CD8-positive, alpha-beta memory T cell (primary cell): ENCODE measurements at regions not wholly inside any gene's neighbourhood (a gene's known extent, or its start where the extent isn't known, plus 50 kb on each side); places are given as distances from the start of the nearest gene placed in this dataset.
A peak's percentile ranks its signal among the peaks of the same experiment; 100 is the strongest.

ENCODE experiments used
- CTCF ChIA-PET: fragments of 350-600 bp; sonication (Branson Sonifier 250); formaldehyde crosslinking; loops from one replicate; lab custom pipeline; 2021; ENCODE audit warnings: antibody characterized with exemption; lab: Charles Lee
- POLR2A ChIA-PET: fragments of 350-600 bp; sonication (Branson Sonifier 250); formaldehyde crosslinking; loops from one replicate; lab custom pipeline; 2021; ENCODE audit warnings: antibody characterized with exemption; lab: Charles Lee
- DNase-seq, 5 donors: peaks; one replicate each; pipeline versions ENCODE4 v3.0.0 to v3.0.0-alpha.2; 2020 to 2022; ENCODE audit warnings: mixed read lengths in 1 of 5
- H3K27ac ChIP-seq: one replicate; pipeline ENCODE4 v1.7.0; 2013; ENCODE audit warnings: low read depth, mild to moderate bottlenecking, low read length, moderate library complexity
- H3K27me3 ChIP-seq: 2 replicates; pipeline ENCODE4 v1.7.0; 2013; ENCODE audit warnings: low read length, mild to moderate bottlenecking; ENCODE audit not compliant: insufficient read depth, poor library complexity, severe bottlenecking
- H3K36me3 ChIP-seq: 2 replicates; pipeline ENCODE4 v1.7.0; 2013; ENCODE audit warnings: mild to moderate bottlenecking, low read length, moderate library complexity; ENCODE audit not compliant: insufficient read depth
- H3K4me1 ChIP-seq: 2 replicates; pipeline ENCODE4 v1.7.0; 2013; ENCODE audit warnings: mild to moderate bottlenecking, low read length, moderate library complexity; ENCODE audit not compliant: insufficient read depth
- H3K4me3 ChIP-seq: 2 replicates; pipeline ENCODE4 v1.7.0; 2013; ENCODE audit warnings: mild to moderate bottlenecking, low read length
- H3K9me3 ChIP-seq: 2 replicates; pipeline ENCODE4 v1.7.0; 2013; ENCODE audit warnings: mild to moderate bottlenecking, low read length
- H3K27ac Mint-ChIP-seq, 8 donors: one replicate each; pipeline ENCODE4 v1.8.0; 2020 to 2021; ENCODE audit warnings: mixed read lengths in 8 of 8, mild to moderate bottlenecking in 6 of 8, inconsistent platforms in 3 of 8, moderate library complexity in 3 of 8
- H3K27me3 Mint-ChIP-seq, 2 donors: one replicate each; pipeline ENCODE4 v1.8.0; 2020 to 2021; ENCODE audit warnings: mixed read lengths in 2 of 2, mild to moderate bottlenecking in 1 of 2, moderate library complexity in 1 of 2
- H3K36me3 Mint-ChIP-seq, 3 donors: one replicate each; pipeline ENCODE4 v1.8.0; 2020 to 2021; ENCODE audit warnings: mixed read lengths in 3 of 3, inconsistent platforms in 1 of 3, mild to moderate bottlenecking in 1 of 3
- H3K4me1 Mint-ChIP-seq, 3 donors: one replicate each; pipeline ENCODE4 v1.8.0; 2020 to 2021; ENCODE audit warnings: mixed read lengths in 3 of 3, inconsistent platforms in 1 of 3, mild to moderate bottlenecking in 1 of 3
- H3K4me3 Mint-ChIP-seq, 7 donors: one replicate each; pipeline ENCODE4 v1.8.0; 2020 to 2021; ENCODE audit warnings: mixed read lengths in 7 of 7, mild to moderate bottlenecking in 6 of 7, moderate library complexity in 4 of 7, inconsistent platforms in 2 of 7
- H3K9me3 Mint-ChIP-seq, 5 donors: one replicate each; pipeline ENCODE4 v1.8.0; 2020 to 2022; ENCODE audit warnings: mixed read lengths in 5 of 5, mild to moderate bottlenecking in 3 of 5, moderate library complexity in 2 of 5, inconsistent platforms in 1 of 5

GRCh38 chr3:153003862-153004261 lies 158.2 kb upstream of the RAP2B start:
- H3K27ac ChIP-seq: no peak overlapping the region
- H3K27me3 ChIP-seq: no peaks in the 10 kb centered on the region
- peaks cover 0 to 7% (median 0%) of the 10 kb centered on the region in 3 donors for H3K4me1 Mint-ChIP-seq
- H3K9me3 ChIP-seq: no peaks in the 10 kb centered on the region
- ChIA-PET CTCF (no interaction called here), POLR2A (no interaction called here)
- no peaks in the 10 kb centered on the region for H3K36me3 ChIP-seq
- no peak for DNase-seq
- H3K9me3 Mint-ChIP-seq: no peaks in the 10 kb centered on the region
- no peak overlapping the region for H3K27ac Mint-ChIP-seq
- H3K4me1 ChIP-seq: no peaks in the 10 kb centered on the region
- peaks cover 6 to 9% of the 10 kb centered on the region in 2 donors for H3K27me3 Mint-ChIP-seq
- no peak overlapping the region for H3K4me3 ChIP-seq
- H3K4me3 Mint-ChIP-seq: no peak overlapping the region
- no peaks in the 10 kb centered on the region for H3K36me3 Mint-ChIP-seq

- ChIA-PET POLR2A (no interaction called here), CTCF (no interaction called here)
- Mint-ChIP-seq H3K36me3 (no peaks in the 10 kb centered on the region), H3K27ac (no peak overlapping the region), H3K4me3 (no peak overlapping the region), H3K4me1 (no peaks in the 10 kb centered on the region), H3K27me3 (peaks cover 6 to 12% of the 10 kb centered on the region in 2 donors), H3K9me3 (no peaks in the 10 kb centered on the region)
- Histone ChIP-seq H3K4me3 (no peak overlapping the region), H3K27ac (no peak overlapping the region), H3K9me3 (no peaks in the 10 kb centered on the region), H3K4me1 (no peaks in the 10 kb centered on the region), H3K27me3 (no peaks in the 10 kb centered on the region), H3K36me3 (no peaks in the 10 kb centered on the region)
- DNase-seq: no peak
Observed at GRCh38 chr3:153008226-153008625, 153.8 kb upstream of the RAP2B start.

DNA sequence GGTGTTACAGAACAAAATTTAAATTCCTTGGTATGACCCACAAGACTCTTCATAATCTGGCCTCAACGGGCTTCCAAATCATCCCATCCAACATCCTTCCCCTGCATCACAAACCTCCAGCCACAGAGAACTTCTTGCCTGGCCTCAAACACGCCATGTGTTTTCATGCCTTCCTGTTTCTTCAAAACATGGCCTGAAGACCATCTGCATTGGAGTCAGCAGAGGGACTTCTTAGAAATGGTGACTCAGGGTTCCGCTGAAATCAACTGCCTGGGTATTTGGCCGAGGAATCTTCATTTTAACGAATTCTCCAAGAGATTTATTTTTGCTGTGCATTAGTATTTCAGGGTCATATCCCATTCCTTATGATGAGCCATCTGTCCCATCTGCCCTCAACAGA lies 138.1 kb upstream of the RAP2B start:
- ChIA-PET CTCF (interaction anchor here (1.2 kb wide), 2 partner anchors 9 to 947 kb away, joined by 3 read pairs; no protein-coding TSS in a partner anchor), POLR2A (no interaction called here)
- Mint-ChIP-seq H3K27me3 (peaks cover 6 to 28% of the 10 kb centered on the region in 2 donors), H3K9me3 (no peaks in the 10 kb centered on the region), H3K4me3 (no peak overlapping the region), H3K4me1 (no peaks in the 10 kb centered on the region), H3K27ac (no peak overlapping the region), H3K36me3 (no peaks in the 10 kb centered on the region)
- Histone ChIP-seq H3K4me1 (no peaks in the 10 kb centered on the region), H3K4me3 (no peak overlapping the region), H3K9me3 (no peaks in the 10 kb centered on the region), H3K27ac (no peak overlapping the region), H3K27me3 (no peaks in the 10 kb centered on the region), H3K36me3 (no peaks in the 10 kb centered on the region)
- DNase-seq: no peak

GRCh38 chr3:153026026-153026425 lies 136.0 kb upstream of the RAP2B start:
- Mint-ChIP-seq H3K27me3 (peaks cover 7 to 29% of the 10 kb centered on the region in 2 donors), H3K27ac (no peak overlapping the region), H3K4me1 (no peaks in the 10 kb centered on the region), H3K4me3 (no peak overlapping the region), H3K36me3 (no peaks in the 10 kb centered on the region), H3K9me3 (no peaks in the 10 kb centered on the region)
- Histone ChIP-seq H3K27me3 (no peaks in the 10 kb centered on the region), H3K4me1 (no peaks in the 10 kb centered on the region), H3K36me3 (no peaks in the 10 kb centered on the region), H3K27ac (no peak overlapping the region), H3K4me3 (no peak overlapping the region), H3K9me3 (no peaks in the 10 kb centered on the region)
- peak in 1 of 5 donors; percentile 13 for DNase-seq
- CTCF ChIA-PET: interaction anchor here (1.3 to 1.4 kb wide), 2 partner anchors 8 to 743 kb away, joined by 3 to 5 read pairs; no protein-coding TSS in a partner anchor
- POLR2A ChIA-PET: no interaction called here

GRCh38 chr3:153028381-153028780 lies 133.6 kb upstream of the RAP2B start:
- H3K4me1 ChIP-seq: no peaks in the 10 kb centered on the region
- no peak overlapping the region for H3K4me3 Mint-ChIP-seq
- H3K27ac ChIP-seq: no peak overlapping the region
- H3K27me3 ChIP-seq: no peaks in the 10 kb centered on the region
- no peaks in the 10 kb centered on the region for H3K9me3 Mint-ChIP-seq
- no peak for DNase-seq
- no peak overlapping the region for H3K4me3 ChIP-seq
- H3K4me1 Mint-ChIP-seq: no peaks in the 10 kb centered on the region
- no peaks in the 10 kb centered on the region for H3K36me3 ChIP-seq
- no peaks in the 10 kb centered on the region for H3K9me3 ChIP-seq
- ChIA-PET POLR2A (no interaction called here), CTCF (no interaction called here)
- H3K27me3 Mint-ChIP-seq: peaks cover 5 to 20% of the 10 kb centered on the region in 2 donors
- H3K27ac Mint-ChIP-seq: no peak overlapping the region
- no peaks in the 10 kb centered on the region for H3K36me3 Mint-ChIP-seq

DNA sequence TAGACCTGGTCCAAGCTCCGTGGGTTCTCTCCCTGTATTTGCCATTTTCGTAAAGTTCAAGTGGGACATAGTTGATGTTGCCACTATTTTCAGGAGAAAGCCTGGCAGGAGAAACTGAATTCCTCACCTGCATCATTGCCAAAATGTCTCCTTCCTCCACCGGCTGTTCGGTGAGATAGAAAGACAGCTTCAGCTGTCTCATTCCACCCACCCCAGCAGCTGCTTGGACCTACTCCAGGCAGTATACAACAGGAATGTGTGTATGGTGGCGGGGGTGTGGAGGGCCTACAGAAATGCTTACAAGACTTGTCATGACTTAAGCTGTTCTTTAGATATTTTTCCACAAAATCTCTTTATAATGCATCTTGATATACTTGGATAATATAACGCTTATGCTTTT lies 132.7 kb upstream of the RAP2B start:
- Histone ChIP-seq H3K27ac (no peak overlapping the region), H3K4me1 (no peaks in the 10 kb centered on the region), H3K27me3 (no peaks in the 10 kb centered on the region), H3K36me3 (no peaks in the 10 kb centered on the region), H3K4me3 (no peak overlapping the region), H3K9me3 (no peaks in the 10 kb centered on the region)
- Mint-ChIP-seq H3K27me3 (peaks cover 8 to 20% of the 10 kb centered on the region in 2 donors), H3K4me3 (no peak overlapping the region), H3K27ac (no peak overlapping the region), H3K4me1 (no peaks in the 10 kb centered on the region), H3K9me3 (no peaks in the 10 kb centered on the region), H3K36me3 (no peaks in the 10 kb centered on the region)
- POLR2A ChIA-PET: no interaction called here
- CTCF ChIA-PET: no interaction called here
- DNase-seq: no peak

DNA sequence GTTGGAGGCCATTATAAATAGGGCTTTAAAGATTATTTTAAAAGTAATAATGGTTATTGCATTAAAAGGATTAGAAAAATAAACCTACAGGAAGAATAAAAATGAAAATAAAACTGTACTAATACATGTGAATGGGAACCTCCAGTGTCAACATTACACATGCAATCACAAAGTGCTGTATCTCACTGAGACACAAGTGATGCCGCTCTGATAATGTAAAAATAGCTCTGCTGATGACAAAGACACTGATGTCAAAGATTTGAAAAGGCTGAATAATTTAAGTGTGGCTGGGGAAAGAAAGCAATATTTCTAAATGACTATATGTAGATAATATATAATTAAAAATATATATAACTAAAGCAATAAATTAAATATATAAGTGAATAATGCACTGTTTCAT lies 129.1 kb upstream of the RAP2B start:
- no peak for DNase-seq
- H3K9me3 ChIP-seq: no peaks in the 10 kb centered on the region
- no peaks in the 10 kb centered on the region for H3K9me3 Mint-ChIP-seq
- H3K27ac Mint-ChIP-seq: no peak overlapping the region
- H3K4me1 Mint-ChIP-seq: no peaks in the 10 kb centered on the region
- no peak overlapping the region for H3K4me3 ChIP-seq
- no peak overlapping the region for H3K27ac ChIP-seq
- ChIA-PET CTCF (interaction anchor here (1.3 kb wide), 1 partner anchor 9 kb away, joined by 3 read pairs; no protein-coding TSS in a partner anchor), POLR2A (no interaction called here)
- peaks cover 6 to 11% of the 10 kb centered on the region in 2 donors for H3K27me3 Mint-ChIP-seq
- H3K4me3 Mint-ChIP-seq: no peak overlapping the region
- no peaks in the 10 kb centered on the region for H3K27me3 ChIP-seq
- no peaks in the 10 kb centered on the region for H3K4me1 ChIP-seq
- no peaks in the 10 kb centered on the region for H3K36me3 ChIP-seq
- no peaks in the 10 kb centered on the region for H3K36me3 Mint-ChIP-seq

DNA sequence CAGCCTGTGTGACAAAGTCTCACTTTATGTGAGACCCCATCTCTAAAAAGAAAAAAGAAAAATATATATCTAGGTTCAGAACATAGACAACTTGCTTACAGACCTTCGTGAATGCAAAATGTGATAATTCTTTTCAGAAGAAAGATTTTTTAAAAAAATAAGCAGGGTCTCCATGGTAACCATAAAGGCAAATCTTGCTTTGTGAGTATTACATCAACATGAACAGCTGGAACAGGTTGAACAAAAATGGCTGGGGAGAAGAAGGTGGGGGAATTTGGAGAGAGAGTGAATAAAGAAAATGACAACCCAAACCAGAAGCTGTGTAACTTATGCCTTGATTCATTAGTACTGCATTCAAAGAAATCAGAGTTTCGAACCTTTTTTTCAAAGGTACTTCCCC lies 125.2 kb upstream of the RAP2B start:
- ChIA-PET CTCF (no interaction called here), POLR2A (no interaction called here)
- Histone ChIP-seq H3K4me3 (no peak overlapping the region), H3K36me3 (no peaks in the 10 kb centered on the region), H3K27ac (no peak overlapping the region), H3K9me3 (no peaks in the 10 kb centered on the region), H3K4me1 (no peaks in the 10 kb centered on the region), H3K27me3 (no peaks in the 10 kb centered on the region)
- H3K4me1 Mint-ChIP-seq: peaks cover 0 to 3% (median 0%) of the 10 kb centered on the region in 3 donors
- no peak overlapping the region for H3K27ac Mint-ChIP-seq
- no peak overlapping the region for H3K4me3 Mint-ChIP-seq
- peaks cover 3 to 5% of the 10 kb centered on the region in 2 donors for H3K27me3 Mint-ChIP-seq
- H3K9me3 Mint-ChIP-seq: no peaks in the 10 kb centered on the region
- no peak for DNase-seq
- H3K36me3 Mint-ChIP-seq: no peaks in the 10 kb centered on the region

DNA sequence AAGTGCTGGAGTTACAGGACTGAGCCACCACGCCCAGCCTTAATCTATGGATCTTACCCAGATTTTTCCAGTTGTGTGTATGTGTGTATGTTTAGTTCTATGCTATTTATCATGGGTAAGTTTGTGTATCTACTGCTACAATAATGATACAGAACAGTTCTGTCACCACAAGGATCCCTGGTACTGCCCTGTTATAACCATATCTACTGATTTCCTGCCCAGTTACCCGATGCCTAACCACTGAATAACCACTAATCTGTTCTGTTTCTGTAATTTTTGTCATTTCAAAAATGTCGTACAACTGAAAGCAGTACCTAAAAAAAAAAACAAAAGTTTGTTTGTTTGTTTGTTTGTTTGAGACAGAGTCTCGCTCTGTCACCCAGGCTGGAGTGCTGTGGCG lies 123.7 kb upstream of the RAP2B start:
- H3K4me3 ChIP-seq: no peak overlapping the region
- ChIA-PET CTCF (no interaction called here), POLR2A (no interaction called here)
- Mint-ChIP-seq H3K36me3 (no peaks in the 10 kb centered on the region), H3K4me3 (no peak overlapping the region), H3K4me1 (peaks cover 4 to 6% (median 5%) of the 10 kb centered on the region in 3 donors), H3K27me3 (peaks cover 7 to 8% of the 10 kb centered on the region in 2 donors), H3K9me3 (no peaks in the 10 kb centered on the region), H3K27ac (no peak overlapping the region)
- no peaks in the 10 kb centered on the region for H3K36me3 ChIP-seq
- H3K27me3 ChIP-seq: no peaks in the 10 kb centered on the region
- H3K9me3 ChIP-seq: no peaks in the 10 kb centered on the region
- H3K27ac ChIP-seq: no peak overlapping the region
- no peak for DNase-seq
- no peaks in the 10 kb centered on the region for H3K4me1 ChIP-seq
